ENCODE measurements at regions not wholly inside any gene's neighbourhood (a gene's known extent, or its start where the extent isn't known, plus 50 kb on each side); places are given as distances from the start of the nearest gene placed in this dataset.

DNA sequence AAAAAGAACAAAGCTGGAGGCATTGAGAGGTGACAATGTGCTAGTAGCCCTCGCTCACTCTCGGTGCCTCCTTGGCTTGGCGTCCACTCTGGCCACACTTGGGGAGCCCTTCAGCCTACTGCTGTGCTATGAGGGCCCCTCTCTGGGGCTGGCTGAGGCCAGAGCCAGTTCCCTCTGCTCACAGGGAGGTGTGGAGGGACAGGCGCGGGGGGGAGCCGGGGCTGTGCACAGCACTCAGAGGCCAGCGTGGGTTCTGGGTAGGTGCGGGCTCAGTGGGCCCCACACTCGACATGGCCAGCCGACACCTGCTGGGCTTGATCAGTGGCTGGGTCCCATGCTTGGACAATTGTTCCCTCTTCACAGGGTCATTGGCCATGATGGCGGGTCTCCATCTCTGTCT, 202.5 kb upstream of the GRAMD2B start:
- BruUV-seq (replicated peaks): no TSS peak
- Histone ChIP-seq H3K9me2 (ENCODE audit: insufficient read depth, low read length) (no peaks in the 10 kb centered on the region), H3K4me2 (ENCODE audit: low read length) (no peak overlapping the region), H3K27ac (ENCODE audit: low read depth, low read length, poor library complexity, severe bottlenecking) (no peak overlapping the region), H3K4me1 (ENCODE audit: insufficient read depth, low read length, poor library complexity, severe bottlenecking) (no peaks in the 10 kb centered on the region), H2AFZ (ENCODE audit: low read length) (no peak overlapping the region), H3K4me3 (ENCODE audit: low read depth, low read length, poor library complexity, severe bottlenecking) (no peak overlapping the region), H3K36me3 (ENCODE audit: insufficient read depth, low read length) (no peaks in the 10 kb centered on the region), H4K20me1 (ENCODE audit: insufficient read depth, low read length) (no peaks in the 10 kb centered on the region), H3K79me2 (ENCODE audit: insufficient read depth, low read depth, low read length) (no peaks in the 10 kb centered on the region), H3K9me3 (ENCODE audit: low read length) (no peaks in the 10 kb centered on the region)
- no peak for DNase-seq (ENCODE audit: low spot score)
- ChIA-PET CTCF (ENCODE audit: unreplicated experiment) (no interaction called here), POLR2A (no interaction called here)
- intact Hi-C loops (cut with micrococcal nuclease; ENCODE audit: unreplicated experiment): no loop called here
- TF ChIP-seq EZH2phosphoT487 (IDR thresholded peaks at IDR 0.05; ENCODE audit: borderline replicate concordance, low read depth, low read length): no peak

- no TSS peak for BruUV-seq (replicated peaks)
- no peaks in the 10 kb centered on the region for H3K9me3 ChIP-seq (ENCODE audit: low read length)
- no peak overlapping the region for H3K4me3 ChIP-seq (ENCODE audit: low read depth, low read length, poor library complexity, severe bottlenecking)
- ChIA-PET POLR2A (interaction anchor here (1.1 kb wide), 1 partner anchor 10 kb away, joined by 3 read pairs; no protein-coding TSS in a partner anchor), CTCF (ENCODE audit: unreplicated experiment) (no interaction called here)
- H3K27ac ChIP-seq (ENCODE audit: low read depth, low read length, poor library complexity, severe bottlenecking): no peak overlapping the region
- no peaks in the 10 kb centered on the region for H3K36me3 ChIP-seq (ENCODE audit: insufficient read depth, low read length)
- no peaks in the 10 kb centered on the region for H3K79me2 ChIP-seq (ENCODE audit: insufficient read depth, low read depth, low read length)
- H2AFZ ChIP-seq (ENCODE audit: low read length): no peak overlapping the region
- no peaks in the 10 kb centered on the region for H3K4me1 ChIP-seq (ENCODE audit: insufficient read depth, low read length, poor library complexity, severe bottlenecking)
- DNase-seq (ENCODE audit: low spot score): no peak
- no peaks in the 10 kb centered on the region for H4K20me1 ChIP-seq (ENCODE audit: insufficient read depth, low read length)
- H3K4me2 ChIP-seq (ENCODE audit: low read length): no peak overlapping the region
- TF ChIP-seq CTCF (conservative IDR thresholded peaks at IDR 0.05; ENCODE audit: low read length): no peak
- TF ChIP-seq EZH2phosphoT487 (IDR thresholded peaks at IDR 0.05; ENCODE audit: borderline replicate concordance, low read depth, low read length): no peak
- H3K9me2 ChIP-seq (ENCODE audit: insufficient read depth, low read length): no peaks in the 10 kb centered on the region
- intact Hi-C loops (cut with micrococcal nuclease; ENCODE audit: unreplicated experiment): no loop called here
Observed at GRCh38 chr5:126228934-126229333, 194.3 kb upstream of the GRAMD2B start.

GRCh38 chr5:126233256-126233655, 190.0 kb upstream of the GRAMD2B start:
- intact Hi-C loops (cut with micrococcal nuclease; ENCODE audit: unreplicated experiment): no loop called here
- Histone ChIP-seq H3K79me2 (ENCODE audit: insufficient read depth, low read depth, low read length) (no peaks in the 10 kb centered on the region), H3K27ac (ENCODE audit: low read depth, low read length, poor library complexity, severe bottlenecking) (no peak overlapping the region), H4K20me1 (ENCODE audit: insufficient read depth, low read length) (no peaks in the 10 kb centered on the region), H3K4me2 (ENCODE audit: low read length) (no peak overlapping the region), H3K4me1 (ENCODE audit: insufficient read depth, low read length, poor library complexity, severe bottlenecking) (no peaks in the 10 kb centered on the region), H3K4me3 (ENCODE audit: low read depth, low read length, poor library complexity, severe bottlenecking) (no peak overlapping the region), H3K9me3 (ENCODE audit: low read length) (no peaks in the 10 kb centered on the region), H3K9me2 (ENCODE audit: insufficient read depth, low read length) (no peaks in the 10 kb centered on the region), H3K36me3 (ENCODE audit: insufficient read depth, low read length) (no peaks in the 10 kb centered on the region), H2AFZ (ENCODE audit: low read length) (no peak overlapping the region)
- ChIA-PET CTCF (ENCODE audit: unreplicated experiment) (no interaction called here), POLR2A (no interaction called here)
- BruUV-seq (replicated peaks): no TSS peak
- DNase-seq (ENCODE audit: low spot score): no peak
- no peak for TF ChIP-seq EZH2phosphoT487 (IDR thresholded peaks at IDR 0.05; ENCODE audit: borderline replicate concordance, low read depth, low read length)
- no peak for TF ChIP-seq CTCF (conservative IDR thresholded peaks at IDR 0.05; ENCODE audit: low read length)
